Right atrium auricular region (tissue), 2 donors: ENCODE measurements at regions not wholly inside any gene's neighbourhood (a gene's known extent, or its start where the extent isn't known, plus 50 kb on each side); places are given as distances from the start of the nearest gene placed in this dataset.

ENCODE experiments used
- DNase-seq: peaks from one replicate; pipeline ENCODE4 v3.0.0-alpha.2; 2019; ENCODE audit warnings: low spot score
- H3K27ac ChIP-seq, 2 donors: fragments of 200-600 bp; sonication (generic); 1 replicate in 1 of 2; 2 replicates in 1 of 2; pipeline ENCODE4 v1.5.1; 2016 to 2019
- H3K27me3 ChIP-seq, 2 donors: fragments of 200-600 bp; sonication (generic); one replicate each; pipeline versions ENCODE4 v1.5.1 to v1.6.0; 2017 to 2019
- H3K36me3 ChIP-seq: fragments of 200-600 bp; sonication (generic); one replicate; pipeline ENCODE4 v1.5.1; 2016
- H3K4me1 ChIP-seq, 2 donors: fragments of 200-600 bp; sonication (generic); one replicate each; pipeline versions ENCODE4 v1.5.1 to v1.6.0; 2017 to 2019
- H3K4me3 ChIP-seq, 2 donors: fragments of 200-600 bp; sonication (generic); 1 replicate in 1 of 2; 2 replicates in 1 of 2; pipeline ENCODE4 v1.5.1; 2017 to 2019; ENCODE audit warnings: mild to moderate bottlenecking in 1 of 2, moderate library complexity in 1 of 2
- H3K9me3 ChIP-seq, 2 donors: fragments of 200-600 bp; sonication (generic); one replicate each; pipeline ENCODE4 v1.5.1; 2019
- TF ChIP-seq, protein P1 (sequence below), 2 donors: fragments of 200-600 bp; sonication (generic); IDR thresholded peaks; one replicate each; pipeline ENCODE4 v1.5.1; 2019; ENCODE audit warnings: antibody characterized with exemption in 2 of 2

DNA sequence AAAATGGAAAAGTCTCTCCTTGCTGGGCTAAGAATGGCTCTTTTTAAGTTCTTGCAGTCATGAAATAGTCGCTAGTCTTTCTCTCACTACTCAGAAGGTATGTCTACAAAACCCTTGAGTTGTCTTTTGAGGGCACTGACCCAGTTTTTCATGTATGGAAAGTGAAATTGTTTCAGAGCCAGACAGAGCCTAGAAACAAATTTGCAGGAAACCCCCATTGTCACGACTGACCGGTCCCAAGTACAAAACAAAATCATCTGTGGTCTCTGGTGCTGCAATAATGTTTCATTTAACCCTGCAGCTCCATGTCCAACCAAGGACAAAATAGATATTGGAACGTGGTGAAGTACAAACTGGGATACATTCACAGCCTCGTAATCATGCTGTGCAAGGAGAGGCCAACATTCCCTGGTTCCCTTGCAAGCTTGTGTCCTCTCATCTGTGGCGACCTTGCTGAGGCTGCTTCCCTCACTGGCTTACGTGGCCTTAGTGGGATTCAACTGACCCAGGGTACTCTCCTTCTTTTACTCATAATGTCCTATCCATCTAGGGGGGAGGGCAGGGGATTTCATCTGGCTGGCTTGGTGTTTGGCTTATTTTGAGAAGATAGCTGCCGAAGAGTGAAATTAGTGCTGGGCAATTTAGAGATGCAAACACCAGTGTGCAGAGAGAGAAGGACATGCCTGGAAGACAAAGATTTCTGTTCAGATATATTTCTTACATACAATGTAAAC is 172.5 kb downstream of the IPMK start:
- TF ChIP-seq, protein P1, sequence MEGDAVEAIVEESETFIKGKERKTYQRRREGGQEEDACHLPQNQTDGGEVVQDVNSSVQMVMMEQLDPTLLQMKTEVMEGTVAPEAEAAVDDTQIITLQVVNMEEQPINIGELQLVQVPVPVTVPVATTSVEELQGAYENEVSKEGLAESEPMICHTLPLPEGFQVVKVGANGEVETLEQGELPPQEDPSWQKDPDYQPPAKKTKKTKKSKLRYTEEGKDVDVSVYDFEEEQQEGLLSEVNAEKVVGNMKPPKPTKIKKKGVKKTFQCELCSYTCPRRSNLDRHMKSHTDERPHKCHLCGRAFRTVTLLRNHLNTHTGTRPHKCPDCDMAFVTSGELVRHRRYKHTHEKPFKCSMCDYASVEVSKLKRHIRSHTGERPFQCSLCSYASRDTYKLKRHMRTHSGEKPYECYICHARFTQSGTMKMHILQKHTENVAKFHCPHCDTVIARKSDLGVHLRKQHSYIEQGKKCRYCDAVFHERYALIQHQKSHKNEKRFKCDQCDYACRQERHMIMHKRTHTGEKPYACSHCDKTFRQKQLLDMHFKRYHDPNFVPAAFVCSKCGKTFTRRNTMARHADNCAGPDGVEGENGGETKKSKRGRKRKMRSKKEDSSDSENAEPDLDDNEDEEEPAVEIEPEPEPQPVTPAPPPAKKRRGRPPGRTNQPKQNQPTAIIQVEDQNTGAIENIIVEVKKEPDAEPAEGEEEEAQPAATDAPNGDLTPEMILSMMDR (IDR thresholded peaks at IDR 0.05): no peak
- Histone ChIP-seq H3K27me3 (no peaks in the 10 kb centered on the region), H3K4me3 (no peak overlapping the region), H3K9me3 (no peaks in the 10 kb centered on the region), H3K4me1 (no peaks in the 10 kb centered on the region), H3K36me3 (no peaks in the 10 kb centered on the region), H3K27ac (no peak overlapping the region)
- no peak for DNase-seq

DNA sequence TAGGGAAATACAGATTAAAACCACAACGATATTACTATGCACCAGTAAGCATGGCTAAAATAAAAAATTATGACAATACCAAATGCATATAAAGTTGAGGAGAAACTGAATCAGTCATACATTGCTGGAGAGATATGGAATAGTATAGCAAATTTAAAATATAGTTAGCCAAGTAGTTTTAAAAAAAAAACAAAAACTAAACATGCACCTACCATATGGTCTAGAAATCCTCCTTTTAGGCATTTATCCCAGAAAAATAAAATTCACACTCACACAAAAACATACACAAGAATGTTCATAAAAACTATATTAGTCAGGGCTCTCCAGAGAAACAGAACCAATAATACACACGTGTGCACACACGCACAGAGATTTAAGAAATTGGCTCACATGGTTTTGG is 175.8 kb downstream of the IPMK start:
- TF ChIP-seq, protein P1 (IDR thresholded peaks at IDR 0.05): no peak
- H3K4me1 ChIP-seq: no peaks in the 10 kb centered on the region
- H3K27me3 ChIP-seq: no peaks in the 10 kb centered on the region
- no peaks in the 10 kb centered on the region for H3K9me3 ChIP-seq
- DNase-seq: no peak
- no peak overlapping the region for H3K27ac ChIP-seq
- no peak overlapping the region for H3K4me3 ChIP-seq
- no peaks in the 10 kb centered on the region for H3K36me3 ChIP-seq

DNA sequence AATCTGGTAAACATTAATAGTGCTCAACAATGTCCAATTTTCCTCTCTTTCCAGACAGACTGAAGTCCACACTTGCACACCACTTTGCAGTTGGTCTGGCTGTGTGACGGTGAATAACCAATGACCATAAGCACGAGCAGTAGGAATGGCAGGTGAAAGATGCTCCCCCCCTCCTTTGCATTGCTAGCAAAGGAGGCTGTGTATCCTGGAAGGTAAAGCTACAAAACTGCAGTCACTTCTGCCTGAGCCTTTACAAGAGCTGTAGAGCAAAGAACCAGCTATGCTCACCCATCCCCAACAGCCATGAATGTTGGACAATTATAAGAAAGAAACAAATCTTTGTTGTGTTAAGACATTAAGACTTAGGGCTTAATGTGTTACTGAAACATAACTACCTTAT is 178.0 kb downstream of the IPMK start:
- Histone ChIP-seq H3K27me3 (no peaks in the 10 kb centered on the region), H3K36me3 (no peaks in the 10 kb centered on the region), H3K4me3 (no peak overlapping the region), H3K4me1 (no peaks in the 10 kb centered on the region), H3K27ac (no peak overlapping the region), H3K9me3 (no peaks in the 10 kb centered on the region)
- TF ChIP-seq, protein P1 (IDR thresholded peaks at IDR 0.05): no peak
- no peak for DNase-seq

DNA sequence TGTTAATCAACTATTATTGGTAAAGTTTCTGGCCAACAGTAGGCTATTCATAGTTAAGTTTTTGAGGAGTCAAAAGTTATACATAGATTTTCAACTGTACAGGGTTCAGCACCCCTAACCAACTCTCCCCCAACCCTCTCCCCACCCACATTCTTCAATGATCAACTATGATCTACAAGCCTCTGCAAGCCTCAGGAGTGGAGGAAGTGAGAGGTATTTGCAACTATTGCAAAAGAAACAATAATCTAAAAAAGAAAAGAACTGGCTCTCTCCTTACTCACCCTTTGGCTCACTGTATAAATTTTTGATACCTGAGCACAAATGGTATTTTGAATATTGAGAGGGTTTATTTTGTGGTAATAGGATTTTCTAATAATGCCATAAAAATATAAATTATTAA is 179.8 kb downstream of the IPMK start:
- no peaks in the 10 kb centered on the region for H3K4me1 ChIP-seq
- H3K4me3 ChIP-seq: no peak overlapping the region
- H3K27me3 ChIP-seq: no peaks in the 10 kb centered on the region
- TF ChIP-seq, protein P1 (IDR thresholded peaks at IDR 0.05): no peak
- H3K27ac ChIP-seq: no peak overlapping the region
- H3K36me3 ChIP-seq: no peaks in the 10 kb centered on the region
- H3K9me3 ChIP-seq: no peaks in the 10 kb centered on the region
- no peak for DNase-seq

DNA sequence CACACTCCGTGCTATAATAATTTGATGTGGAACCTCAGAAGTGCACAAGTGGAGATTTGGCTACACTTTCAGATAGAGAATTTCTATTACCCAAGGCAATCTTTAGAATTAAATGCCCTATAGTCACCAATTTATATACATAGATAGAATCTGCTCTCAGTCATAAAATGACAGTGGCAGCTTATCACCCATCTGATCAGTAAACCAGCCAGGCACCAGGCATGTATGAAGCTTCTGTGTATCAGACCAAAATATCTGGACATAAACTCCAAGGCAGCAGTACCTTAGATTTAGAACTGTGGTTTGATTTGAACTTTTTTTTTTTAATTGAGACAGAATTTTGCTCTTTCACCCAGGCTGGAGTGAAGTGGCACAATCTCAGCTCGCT is 180.9 kb downstream of the IPMK start:
- H3K27ac ChIP-seq: no peak overlapping the region
- no peaks in the 10 kb centered on the region for H3K4me1 ChIP-seq
- no peaks in the 10 kb centered on the region for H3K9me3 ChIP-seq
- DNase-seq: no peak
- TF ChIP-seq, protein P1 (IDR thresholded peaks at IDR 0.05): no peak
- H3K27me3 ChIP-seq: no peaks in the 10 kb centered on the region
- H3K36me3 ChIP-seq: no peaks in the 10 kb centered on the region
- H3K4me3 ChIP-seq: no peak overlapping the region
